ENCODE measurements at regions not wholly inside any gene's neighbourhood (a gene's known extent, or its start where the extent isn't known, plus 50 kb on each side); places are given as distances from the start of the nearest gene placed in this dataset.

GRCh38 chr13:44273991-44274770 lies 99.4 kb upstream of the SERP2 start:
- no peak for DNase-seq (ENCODE audit: low read depth, low spot score)

DNA sequence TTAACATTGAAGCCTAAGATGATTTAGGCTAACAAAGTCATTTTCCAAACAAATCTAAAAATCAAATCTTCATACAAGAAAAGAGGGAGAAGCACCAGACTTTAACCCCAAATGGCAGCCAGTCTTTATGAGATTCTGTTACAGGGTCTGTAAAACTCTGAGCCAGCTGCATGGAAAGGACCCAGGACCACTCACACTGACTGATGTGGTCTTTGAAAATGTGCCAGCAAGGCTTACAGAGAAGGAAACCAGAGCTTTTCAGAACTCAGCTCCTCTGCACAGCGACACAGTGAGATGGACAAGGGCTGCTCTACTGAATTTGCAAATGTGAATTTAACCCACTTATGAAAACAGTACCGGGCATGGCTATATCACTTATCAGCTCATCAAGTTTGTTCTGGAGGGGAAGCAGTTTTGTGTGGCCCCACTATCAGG lies 98.8 kb upstream of the SERP2 start:
- no peak for DNase-seq (ENCODE audit: low read depth, low spot score)

GRCh38 chr13:44275381-44275780 lies 98.2 kb upstream of the SERP2 start:
- DNase-seq (ENCODE audit: low read depth, low spot score), result no peak

- no peak for DNase-seq (ENCODE audit: low read depth, low spot score)
These were observed 97.6 kb upstream of the SERP2 start for GRCh38 chr13:44276061-44276460.

- no peak for DNase-seq (ENCODE audit: low read depth, low spot score)
These were observed 96.2 kb upstream of the SERP2 start for GRCh38 chr13:44277459-44277858.

GRCh38 chr13:44278166-44278565 lies 95.5 kb upstream of the SERP2 start:
- DNase-seq (ENCODE audit: low read depth, low spot score), result no peak

- DNase-seq (ENCODE audit: low read depth, low spot score), result no peak
These were observed 93.2 kb upstream of the SERP2 start for GRCh38 chr13:44280456-44280855.

DNA sequence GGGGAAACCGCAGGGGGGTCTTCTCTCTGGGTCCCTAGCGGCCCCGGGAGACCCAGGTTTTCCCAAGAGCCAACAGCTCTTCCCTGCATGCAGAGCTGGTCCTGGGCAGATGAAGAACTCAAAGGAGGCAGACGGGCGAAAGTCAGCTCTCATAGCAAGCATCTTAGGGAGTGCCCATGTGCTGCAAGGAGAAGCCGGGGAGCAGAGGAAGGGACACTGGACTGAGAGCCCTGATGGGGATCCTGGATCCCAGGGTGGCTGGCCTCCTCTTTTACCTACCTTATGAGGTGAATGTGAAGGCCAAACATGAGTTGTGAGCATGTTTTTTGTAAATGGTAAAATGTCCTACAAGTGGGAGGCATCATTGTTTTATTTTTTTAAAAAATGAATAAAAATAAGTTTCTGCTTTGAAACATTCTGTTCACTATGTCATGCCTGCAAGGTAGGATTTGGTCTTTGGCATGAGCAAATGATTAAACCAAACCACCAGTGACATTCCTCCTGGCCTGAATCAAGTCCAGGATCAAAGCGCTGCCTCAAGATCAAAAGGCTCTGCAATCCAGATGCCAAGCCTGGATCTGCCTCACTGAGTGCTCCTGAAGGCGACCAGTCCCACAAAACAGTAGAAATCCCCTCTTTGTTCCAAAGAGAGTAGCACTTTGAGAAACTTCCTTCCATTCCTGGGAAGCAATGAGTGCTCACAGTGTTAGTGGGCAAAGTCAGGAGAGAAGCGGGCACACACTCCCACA lies 92.2 kb upstream of the SERP2 start:
- no peak for DNase-seq (ENCODE audit: low read depth, low spot score)

DNA sequence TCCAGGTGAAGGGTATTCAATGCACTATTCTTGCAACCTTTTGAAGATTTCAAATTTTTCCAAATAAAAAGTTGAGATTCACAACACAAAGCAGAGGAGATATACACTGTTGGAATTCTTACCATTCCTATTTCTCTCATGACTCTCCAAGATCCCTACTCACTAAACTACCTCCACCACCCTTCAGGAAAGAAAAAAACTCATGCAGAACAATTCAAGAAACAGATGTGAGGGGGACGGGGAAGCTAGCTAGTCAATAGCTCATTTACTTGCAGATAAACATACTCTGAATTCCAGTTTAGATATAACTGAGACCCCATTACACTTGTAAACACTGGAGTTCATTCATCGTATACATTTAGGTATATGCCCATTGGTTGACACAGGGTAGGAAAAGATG lies 90.0 kb upstream of the SERP2 start:
- DNase-seq (ENCODE audit: low read depth, low spot score), result no peak

GRCh38 chr13:44287958-44288357 lies 85.7 kb upstream of the SERP2 start:
- DNase-seq (ENCODE audit: low read depth, low spot score), result no peak

DNA sequence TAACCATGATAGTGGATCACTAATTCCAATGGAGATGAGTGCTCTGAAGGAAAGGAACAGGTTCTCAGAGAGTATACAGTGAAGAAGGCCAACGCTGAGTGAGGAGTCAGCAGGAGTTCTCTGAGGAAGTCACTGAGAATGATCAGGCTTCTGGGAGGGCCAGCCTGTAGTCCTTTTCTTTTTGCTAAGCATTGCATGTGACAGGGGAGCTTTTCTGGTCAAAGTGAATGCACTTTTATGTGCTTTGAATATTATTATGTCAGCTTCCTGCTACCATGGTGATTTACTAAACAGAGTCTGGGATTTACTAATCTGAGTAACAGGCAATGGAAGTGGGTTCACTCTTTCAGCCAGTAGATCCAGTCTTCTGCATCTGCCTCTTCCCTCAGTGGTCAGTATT lies 81.1 kb upstream of the SERP2 start:
- DNase-seq (ENCODE audit: low read depth, low spot score), result no peak

DNA sequence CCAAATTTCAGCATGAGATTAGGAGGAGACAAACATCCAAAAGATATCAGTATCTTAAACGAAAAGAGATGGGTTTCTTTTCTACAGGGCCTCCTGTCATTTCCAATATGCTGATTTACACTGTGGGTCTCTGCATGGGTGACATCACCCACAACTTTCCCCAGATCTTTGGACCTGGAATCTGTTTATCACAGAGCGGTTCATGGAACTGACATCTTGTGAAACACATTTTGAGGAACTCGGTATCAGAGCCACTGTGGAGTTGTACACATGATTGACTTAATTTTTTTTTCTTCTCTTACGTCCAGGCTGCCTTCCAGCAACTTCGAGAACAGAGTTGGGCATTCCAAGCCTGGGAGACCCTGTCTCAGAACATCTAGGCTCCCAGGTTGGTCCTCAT lies 80.2 kb upstream of the SERP2 start:
- no peak for DNase-seq (ENCODE audit: low read depth, low spot score)

- DNase-seq (ENCODE audit: low read depth, low spot score), result no peak
These were observed 79.5 kb upstream of the SERP2 start for GRCh38 chr13:44293908-44294735.

GRCh38 chr13:44294876-44295275 lies 78.7 kb upstream of the SERP2 start:
- no peak for DNase-seq (ENCODE audit: low read depth, low spot score)

GRCh38 chr13:44296856-44297255 lies 76.8 kb upstream of the SERP2 start:
- no peak for DNase-seq (ENCODE audit: low read depth, low spot score)

DNA sequence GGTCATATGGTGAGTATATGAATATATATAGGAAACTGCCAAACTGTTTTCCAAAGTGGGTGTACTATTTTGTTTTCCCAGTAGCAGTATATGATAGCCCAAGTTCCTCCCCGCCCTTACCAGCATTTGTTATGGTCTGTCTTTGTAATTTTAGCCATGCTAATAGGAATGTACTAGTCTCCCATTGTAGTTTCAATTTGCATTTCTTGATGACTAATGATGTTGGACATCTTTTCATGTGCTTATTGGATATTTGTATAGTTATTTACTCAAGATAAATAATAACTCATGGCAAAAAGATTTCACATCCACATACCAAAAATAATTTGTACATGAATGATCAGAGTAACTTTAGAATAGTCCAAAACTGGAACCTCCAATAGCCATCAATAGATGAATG lies 75.3 kb upstream of the SERP2 start:
- DNase-seq (ENCODE audit: low read depth, low spot score), result no peak

- DNase-seq (ENCODE audit: low read depth, low spot score), result no peak
These were observed 74.3 kb upstream of the SERP2 start for GRCh38 chr13:44299152-44299943.

GRCh38 chr13:44300895-44301638 lies 72.6 kb upstream of the SERP2 start:
- DNase-seq (ENCODE audit: low read depth, low spot score), result no peak

DNA sequence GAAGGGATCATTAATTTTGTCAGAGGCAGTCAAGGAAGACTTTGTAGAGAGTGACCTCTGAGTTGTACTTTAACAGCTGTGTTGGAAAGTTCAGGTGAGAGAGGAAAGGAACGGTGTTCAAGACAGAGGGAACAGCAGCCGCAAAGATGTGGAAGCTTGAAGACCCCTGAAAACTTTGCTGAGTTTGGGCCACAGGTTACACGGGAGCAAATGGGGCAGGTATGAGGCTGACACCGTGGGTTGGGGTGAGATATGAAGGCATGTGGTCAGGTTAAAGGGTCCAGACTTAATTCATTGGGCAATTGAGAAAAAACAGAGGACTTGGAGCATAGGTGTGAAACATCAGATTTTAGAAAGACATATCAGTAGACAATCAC lies 72.0 kb upstream of the SERP2 start:
- no peak for DNase-seq (ENCODE audit: low read depth, low spot score)

DNA sequence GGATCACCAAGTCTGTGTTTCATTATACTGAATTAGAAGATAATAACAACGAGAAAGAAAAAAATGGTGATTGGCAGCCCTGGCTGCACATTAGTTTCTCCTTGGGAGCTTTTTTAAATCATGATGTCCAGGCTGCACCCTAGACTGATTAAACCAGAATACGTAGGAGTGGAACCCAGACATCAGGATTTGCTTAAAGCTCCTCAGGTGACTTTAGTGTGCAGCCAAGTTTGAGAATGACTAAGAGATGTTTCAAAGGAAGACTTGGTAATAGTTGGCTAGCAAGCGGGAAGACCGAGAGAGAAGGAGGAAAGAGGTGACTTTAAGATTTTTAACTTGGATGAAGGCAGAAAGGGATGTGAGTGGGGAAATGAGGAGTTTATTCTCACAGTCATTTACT lies 71.4 kb upstream of the SERP2 start:
- DNase-seq (ENCODE audit: low read depth, low spot score), result no peak
